H9 (cell line): ENCODE measurements at regions not wholly inside any gene's neighbourhood (a gene's known extent, or its start where the extent isn't known, plus 50 kb on each side); places are given as distances from the start of the nearest gene placed in this dataset.

Experiments used
- DNase-seq: peaks from one replicate; pipeline ENCODE4 v3.0.0-alpha.2; 2017
- H2AFZ ChIP-seq: one replicate; pipeline ENCODE4 v1.6.1; 2013; ENCODE audit warnings: mild to moderate bottlenecking, low read length, control low read depth, moderate library complexity
- H2AK5ac ChIP-seq: 2 replicates; pipeline ENCODE4 v1.6.1; 2013; ENCODE audit warnings: low read length, control low read depth, mixed read lengths; ENCODE audit not compliant: insufficient read length
- H2BK120ac ChIP-seq: one replicate; pipeline ENCODE4 v1.6.1; 2013; ENCODE audit warnings: low read depth, mild to moderate bottlenecking, low read length, control low read depth, inconsistent platforms; ENCODE audit not compliant: poor library complexity, severe bottlenecking
- H2BK12ac ChIP-seq: 2 replicates; pipeline ENCODE4 v1.6.1; 2013; ENCODE audit warnings: low read length, control low read depth, mixed read lengths, low read depth; ENCODE audit not compliant: insufficient read length
- H2BK15ac ChIP-seq: 2 replicates; pipeline ENCODE4 v1.6.1; 2013; ENCODE audit warnings: low read depth, low read length, control low read depth
- H2BK20ac ChIP-seq: one replicate; pipeline ENCODE4 v1.6.1; 2013; ENCODE audit warnings: low read depth, mild to moderate bottlenecking, low read length, control low read depth, inconsistent platforms; ENCODE audit not compliant: poor library complexity, severe bottlenecking
- H2BK5ac ChIP-seq: 2 replicates; pipeline ENCODE4 v1.6.1; 2013; ENCODE audit warnings: low read length, control low read depth, mixed read lengths; ENCODE audit not compliant: insufficient read length
- H3K14ac ChIP-seq: 2 replicates; pipeline ENCODE4 v1.6.1; 2013; ENCODE audit warnings: low read length, control low read depth; ENCODE audit not compliant: insufficient read depth
- H3K18ac ChIP-seq: 2 replicates; pipeline ENCODE4 v1.6.1; 2013; ENCODE audit warnings: low read depth, mild to moderate bottlenecking, mixed read lengths, low read length, control low read depth; ENCODE audit not compliant: insufficient read length
- H3K23ac ChIP-seq: 2 replicates; pipeline ENCODE4 v1.6.1; 2013; ENCODE audit warnings: low read length, control low read depth, mixed read lengths, low read depth; ENCODE audit not compliant: insufficient read length
- H3K23me2 ChIP-seq: 2 replicates; pipeline ENCODE4 v1.6.1; 2013; ENCODE audit warnings: low read depth, mild to moderate bottlenecking, mixed read lengths, low read length, control low read depth; ENCODE audit not compliant: insufficient read length, poor library complexity, severe bottlenecking
- H3K27ac ChIP-seq: 2 replicates; pipeline ENCODE4 v1.5.1; 2013; ENCODE audit warnings: low read length, control low read depth, mixed read lengths, low read depth; ENCODE audit not compliant: insufficient read length
- H3K27me3 ChIP-seq: 2 replicates; pipeline ENCODE4 v1.6.1; 2013; ENCODE audit warnings: low read length, control low read depth, inconsistent platforms; ENCODE audit not compliant: insufficient read depth
- H3K4ac ChIP-seq: 2 replicates; pipeline ENCODE4 v1.6.1; 2013; ENCODE audit warnings: low read depth, mild to moderate bottlenecking, control low read depth, inconsistent platforms, low read length, moderate library complexity
- H3K4me1 ChIP-seq: 2 replicates; pipeline ENCODE4 v1.6.1; 2013; ENCODE audit warnings: low read length, control low read depth, inconsistent platforms; ENCODE audit not compliant: insufficient read depth
- H3K4me2 ChIP-seq: 2 replicates; pipeline ENCODE4 v1.6.1; 2013; ENCODE audit warnings: low read length, control low read depth, mixed read lengths; ENCODE audit not compliant: insufficient read length, insufficient read depth
- H3K56ac ChIP-seq: 2 replicates; pipeline ENCODE4 v1.6.1; 2013; ENCODE audit warnings: low read depth, mild to moderate bottlenecking, mixed read lengths, low read length, control low read depth; ENCODE audit not compliant: insufficient read length
- H3K79me1 ChIP-seq: 2 replicates; pipeline ENCODE4 v1.6.1; 2013; ENCODE audit warnings: low read depth, mild to moderate bottlenecking, moderate library complexity, low read length, control low read depth, inconsistent platforms; ENCODE audit not compliant: insufficient read depth, poor library complexity, severe bottlenecking
- H3K79me2 ChIP-seq: 2 replicates; pipeline ENCODE4 v1.6.1; 2013; ENCODE audit warnings: low read length, control low read depth, inconsistent platforms; ENCODE audit not compliant: insufficient read depth
- H3K9ac ChIP-seq: 2 replicates; pipeline ENCODE4 v1.6.1; 2013; ENCODE audit warnings: low read length, control low read depth, mixed read lengths; ENCODE audit not compliant: insufficient read length; ENCODE audit errors: extremely low read depth
- H3K9me3 ChIP-seq: one replicate; pipeline ENCODE4 v1.6.1; 2013; ENCODE audit warnings: low read depth, low read length, inconsistent platforms; ENCODE audit not compliant: control insufficient read depth
- H3T11ph ChIP-seq: one replicate; pipeline ENCODE4 v1.6.1; 2013; ENCODE audit warnings: mild to moderate bottlenecking, low read length, control low read depth, inconsistent platforms
- H4K20me1 ChIP-seq: one replicate; pipeline ENCODE4 v1.6.1; 2013; ENCODE audit not compliant: control insufficient read depth, insufficient read length, insufficient read depth
- H4K5ac ChIP-seq: 2 replicates; pipeline ENCODE4 v1.6.1; 2013; ENCODE audit warnings: low read depth, mild to moderate bottlenecking, mixed read lengths, low read length, control low read depth; ENCODE audit not compliant: insufficient read length
- H4K8ac ChIP-seq: replicated peaks from 2 replicates; pipeline ENCODE4 v1.6.1; 2013; ENCODE audit warnings: low read length, control low read depth, mixed read lengths, low read depth; ENCODE audit not compliant: insufficient read length
- H4K91ac ChIP-seq: 2 replicates; pipeline ENCODE4 v1.6.1; 2013; ENCODE audit warnings: low read depth, mild to moderate bottlenecking, moderate library complexity, mixed read lengths, low read length, control low read depth; ENCODE audit not compliant: insufficient read length
- H3K27ac Mint-ChIP-seq, 3 experiments: 2 replicates in 2 of 3; 3 replicates in 1 of 3; pipeline ENCODE4 v1.8.0; 2020 to 2021; ENCODE audit warnings: mixed read lengths in 3 of 3, mild to moderate bottlenecking in 1 of 3, moderate library complexity in 1 of 3
- H3K27me3 Mint-ChIP-seq: 2 replicates; pipeline ENCODE4 v1.8.0; 2021; ENCODE audit warnings: low read depth, mild to moderate bottlenecking, moderate library complexity, mixed read lengths
- H3K36me3 Mint-ChIP-seq, 3 experiments: 2 replicates in 2 of 3; 3 replicates in 1 of 3; pipeline ENCODE4 v1.8.0; 2020 to 2021; ENCODE audit warnings: low read depth in 3 of 3, mixed read lengths in 3 of 3; ENCODE audit not compliant: insufficient read depth in 1 of 3
- H3K4me1 Mint-ChIP-seq, 2 experiments: 2 replicates each; pipeline ENCODE4 v1.8.0; 2020; ENCODE audit warnings: mixed read lengths in 2 of 2
- H3K4me3 Mint-ChIP-seq, 2 experiments: 2 replicates in 1 of 2; 3 replicates in 1 of 2; pipeline ENCODE4 v1.8.0; 2020 to 2021; ENCODE audit warnings: mild to moderate bottlenecking in 2 of 2, mixed read lengths in 2 of 2, moderate library complexity in 1 of 2
- H3K9me3 Mint-ChIP-seq, 2 experiments: 2 replicates in 1 of 2; 3 replicates in 1 of 2; pipeline ENCODE4 v1.8.0; 2020; ENCODE audit warnings: mild to moderate bottlenecking in 2 of 2, mixed read lengths in 2 of 2, moderate library complexity in 1 of 2
- WGBS: extraction: QIAGEN DNeasy Blood & Tissue Kit; methylation state at CpG from one replicate; pipeline ENCODE4 v1.1.7; 2013; ENCODE audit warnings: missing lambda C conversion rate, low lambda C conversion rate, mixed read lengths; ENCODE audit not compliant: insufficient read length; ENCODE audit errors: extremely low coverage; 5-methylcytosine and 5-hydroxymethylcytosine counted together
- TF ChIP-seq, protein P1 (sequence below): fragments of 200-600 bp; sonication (generic); conservative IDR thresholded peaks from 3 replicates; pipeline ENCODE4 v1.8.0; 2021; ENCODE audit warnings: antibody characterized with exemption, mild to moderate bottlenecking

DNA sequence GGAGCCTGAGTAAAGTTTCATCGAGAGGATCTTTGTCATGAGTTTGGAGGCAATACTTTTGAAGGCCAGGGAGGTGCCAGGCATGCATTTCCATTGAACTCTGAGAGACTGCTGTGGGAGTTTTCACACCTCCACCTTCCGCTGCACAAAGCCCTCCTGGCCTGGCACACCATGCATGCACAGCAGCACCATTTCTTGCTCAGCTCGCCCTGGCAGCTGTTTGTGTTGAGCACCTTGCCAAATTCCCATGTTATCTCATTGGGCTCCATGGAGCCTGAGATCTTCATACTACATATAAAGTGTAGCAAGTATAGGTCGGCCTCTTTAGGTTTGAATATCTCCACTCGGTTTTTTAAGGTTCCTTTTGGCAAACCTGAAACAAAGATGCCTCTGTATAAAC, 125.7 kb upstream of the CLINT1 start:
- H3K9me3 Mint-ChIP-seq = peaks cover 3% of the 10 kb centered on the region in 2 experiments; a peak in 3 of 5 replicates
- TF ChIP-seq, protein P1, sequence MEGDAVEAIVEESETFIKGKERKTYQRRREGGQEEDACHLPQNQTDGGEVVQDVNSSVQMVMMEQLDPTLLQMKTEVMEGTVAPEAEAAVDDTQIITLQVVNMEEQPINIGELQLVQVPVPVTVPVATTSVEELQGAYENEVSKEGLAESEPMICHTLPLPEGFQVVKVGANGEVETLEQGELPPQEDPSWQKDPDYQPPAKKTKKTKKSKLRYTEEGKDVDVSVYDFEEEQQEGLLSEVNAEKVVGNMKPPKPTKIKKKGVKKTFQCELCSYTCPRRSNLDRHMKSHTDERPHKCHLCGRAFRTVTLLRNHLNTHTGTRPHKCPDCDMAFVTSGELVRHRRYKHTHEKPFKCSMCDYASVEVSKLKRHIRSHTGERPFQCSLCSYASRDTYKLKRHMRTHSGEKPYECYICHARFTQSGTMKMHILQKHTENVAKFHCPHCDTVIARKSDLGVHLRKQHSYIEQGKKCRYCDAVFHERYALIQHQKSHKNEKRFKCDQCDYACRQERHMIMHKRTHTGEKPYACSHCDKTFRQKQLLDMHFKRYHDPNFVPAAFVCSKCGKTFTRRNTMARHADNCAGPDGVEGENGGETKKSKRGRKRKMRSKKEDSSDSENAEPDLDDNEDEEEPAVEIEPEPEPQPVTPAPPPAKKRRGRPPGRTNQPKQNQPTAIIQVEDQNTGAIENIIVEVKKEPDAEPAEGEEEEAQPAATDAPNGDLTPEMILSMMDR = no peak
- Histone ChIP-seq H3K14ac (no peak overlapping the region), H3K23ac (no peak overlapping the region), H3T11ph (no peak overlapping the region), H2BK12ac (no peak overlapping the region), H3K27me3 (no peaks in the 10 kb centered on the region), H3K9me3 (no peaks in the 10 kb centered on the region), H2BK5ac (no peak overlapping the region), H3K4me1 (no peaks in the 10 kb centered on the region), H3K23me2 (no peaks in the 10 kb centered on the region), H3K18ac (no peak overlapping the region), H2AFZ (no peak overlapping the region), H3K9ac (no peak overlapping the region), H2BK120ac (no peak overlapping the region), H2BK15ac (no peak overlapping the region), H4K8ac (no peak overlapping the region), H2BK20ac (no peak overlapping the region), H4K91ac (no peak overlapping the region), H3K79me1 (no peaks in the 10 kb centered on the region), H3K4me2 (no peak overlapping the region), H3K56ac (no peak overlapping the region), H4K5ac (no peak overlapping the region), H2AK5ac (no peak overlapping the region), H3K79me2 (no peaks in the 10 kb centered on the region), H3K27ac (no peak overlapping the region), H4K20me1 (no peaks in the 10 kb centered on the region), H3K4ac (no peak overlapping the region)
- no peaks in the 10 kb centered on the region for H3K4me1 Mint-ChIP-seq
- H3K27me3 Mint-ChIP-seq = peaks cover 2% of the 10 kb centered on the region
- no peak overlapping the region for H3K4me3 Mint-ChIP-seq
- no peak for DNase-seq
- H3K27ac Mint-ChIP-seq = peak overlapping the region in 1 of 3 experiments; percentile 46; a peak in 1 of 7 replicates
- H3K36me3 Mint-ChIP-seq = peaks cover 0 to 7% (median 0%) of the 10 kb centered on the region in 3 experiments; a peak in 3 of 7 replicates
- no CpG with 5 or more reads among the region's 5 CpGs for WGBS
